Loucy (cell line): ENCODE measurements at regions not wholly inside any gene's neighbourhood (a gene's known extent, or its start where the extent isn't known, plus 50 kb on each side); places are given as distances from the start of the nearest gene placed in this dataset.

Experiments used
- H2AFZ ChIP-seq: fragments of 200-600 bp; sonication (generic); 2 replicates; pipeline ENCODE4 v1.6.0; 2016; ENCODE audit warnings: antibody characterized with exemption, mild to moderate bottlenecking, low read length, moderate library complexity
- H3F3A ChIP-seq: fragments of 200-600 bp; 2 replicates; pipeline ENCODE4 v1.6.0; 2016; ENCODE audit warnings: antibody characterized with exemption, low read depth, mild to moderate bottlenecking
- H3K27me3 ChIP-seq: fragments of 200-600 bp; sonication (generic); 2 replicates; pipeline ENCODE4 v1.6.1; 2014; ENCODE audit warnings: low read length, mild to moderate bottlenecking; ENCODE audit not compliant: insufficient read depth, poor library complexity, severe bottlenecking
- H3K36me3 ChIP-seq: fragments of 200-600 bp; sonication (generic); 2 replicates; pipeline ENCODE4 v1.6.1; 2016; ENCODE audit warnings: low read length; ENCODE audit not compliant: insufficient read depth
- H3K4me1 ChIP-seq: fragments of 200-600 bp; sonication (generic); 2 replicates; pipeline ENCODE4 v1.5.1; 2014; ENCODE audit warnings: low read length, mild to moderate bottlenecking; ENCODE audit not compliant: insufficient read depth, poor library complexity, severe bottlenecking
- H3K4me2 ChIP-seq: fragments of 200-600 bp; sonication (generic); 2 replicates; pipeline ENCODE4 v1.6.0; 2014; ENCODE audit warnings: antibody characterized with exemption, low read length, low read depth, mild to moderate bottlenecking; ENCODE audit not compliant: poor library complexity, severe bottlenecking
- H3K4me3 ChIP-seq: fragments of 200-600 bp; sonication (generic); 2 replicates; pipeline ENCODE4 v1.5.1; 2014; ENCODE audit warnings: low read length, mild to moderate bottlenecking, mixed read lengths; ENCODE audit not compliant: poor library complexity, severe bottlenecking
- H3K79me2 ChIP-seq: fragments of 200-600 bp; sonication (generic); 2 replicates; pipeline ENCODE4 v1.6.1; 2014; ENCODE audit warnings: low read length; ENCODE audit not compliant: insufficient read depth
- H3K9ac ChIP-seq: fragments of 200-600 bp; sonication (generic); 2 replicates; pipeline ENCODE4 v1.6.0; 2014; ENCODE audit warnings: mild to moderate bottlenecking, low read depth, low read length, moderate library complexity; ENCODE audit not compliant: poor library complexity, severe bottlenecking
- H3K9me2 ChIP-seq: fragments of 200-600 bp; sonication (generic); replicated peaks from 2 replicates; pipeline ENCODE4 v1.6.1; 2016; ENCODE audit warnings: low read depth, low read length, mixed read lengths
- H3K9me3 ChIP-seq: fragments of 200-600 bp; sonication (generic); 2 replicates; pipeline ENCODE4 v1.6.1; 2014; ENCODE audit warnings: mild to moderate bottlenecking, antibody characterized with exemption, low read length, low read depth; ENCODE audit not compliant: insufficient read depth
- H4K20me1 ChIP-seq: fragments of 200-600 bp; sonication (generic); 2 replicates; pipeline ENCODE4 v1.6.0; 2014; ENCODE audit warnings: antibody characterized with exemption, low read length, mild to moderate bottlenecking; ENCODE audit not compliant: insufficient read depth, poor library complexity, severe bottlenecking
- CTCF ChIP-seq: fragments of 200-600 bp; sonication (generic); conservative IDR thresholded peaks from 2 replicates; pipeline ENCODE4 v1.5.1; 2014; ENCODE audit warnings: mild to moderate bottlenecking, antibody characterized with exemption, low read length
- EZH2phosphoT487 ChIP-seq: fragments of 200-600 bp; IDR thresholded peaks from 2 replicates; pipeline ENCODE4 v1.6.1; 2018; ENCODE audit warnings: antibody characterized with exemption, mild to moderate bottlenecking, moderate library complexity, borderline replicate concordance

- H3K79me2 ChIP-seq, result no peaks in the 10 kb centered on the region
- H3K36me3 ChIP-seq, result no peaks in the 10 kb centered on the region
- H3K4me1 ChIP-seq, result no peaks in the 10 kb centered on the region
- TF ChIP-seq CTCF (no peak), EZH2phosphoT487 (no peak)
- H3K9ac ChIP-seq, result no peak overlapping the region
- peaks cover 4% of the 10 kb centered on the region for H3K27me3 ChIP-seq
- H2AFZ ChIP-seq, result no peak overlapping the region
- no peak overlapping the region for H3K4me2 ChIP-seq
- no peaks in the 10 kb centered on the region for H3K9me3 ChIP-seq
- H4K20me1 ChIP-seq, result no peaks in the 10 kb centered on the region
- no peak overlapping the region for H3K4me3 ChIP-seq
- no peaks in the 10 kb centered on the region for H3K9me2 ChIP-seq
- no peaks in the 10 kb centered on the region for H3F3A ChIP-seq
Measured at GRCh38 chr10:31723106-31723750, 205.4 kb downstream of the ARHGAP12 start.

- Histone ChIP-seq H3K4me3 (no peak overlapping the region), H3F3A (no peaks in the 10 kb centered on the region), H3K4me1 (no peaks in the 10 kb centered on the region), H3K4me2 (no peak overlapping the region), H4K20me1 (no peaks in the 10 kb centered on the region), H3K9me2 (no peaks in the 10 kb centered on the region), H3K36me3 (no peaks in the 10 kb centered on the region), H3K9ac (no peak overlapping the region), H3K27me3 (no peaks in the 10 kb centered on the region), H3K9me3 (no peaks in the 10 kb centered on the region), H3K79me2 (no peaks in the 10 kb centered on the region), H2AFZ (no peak overlapping the region)
- TF ChIP-seq CTCF (no peak), EZH2phosphoT487 (no peak)
Measured at GRCh38 chr10:31721096-31721495, 207.5 kb downstream of the ARHGAP12 start.

- Histone ChIP-seq H3K9me3 (no peaks in the 10 kb centered on the region), H2AFZ (no peak overlapping the region), H3K4me1 (no peaks in the 10 kb centered on the region), H3K9me2 (no peaks in the 10 kb centered on the region), H3K9ac (no peak overlapping the region), H3K4me3 (no peak overlapping the region), H4K20me1 (no peaks in the 10 kb centered on the region), H3K27me3 (no peaks in the 10 kb centered on the region), H3K79me2 (no peaks in the 10 kb centered on the region), H3K4me2 (no peak overlapping the region), H3F3A (no peaks in the 10 kb centered on the region), H3K36me3 (no peaks in the 10 kb centered on the region)
- TF ChIP-seq EZH2phosphoT487 (no peak), CTCF (no peak)
Measured at GRCh38 chr10:31720546-31720945, 208.1 kb downstream of the ARHGAP12 start.
